Calu3 (cell line): ENCODE measurements at regions not wholly inside any gene's neighbourhood (a gene's known extent, or its start where the extent isn't known, plus 50 kb on each side); places are given as distances from the start of the nearest gene placed in this dataset.

ENCODE experiments used
- BruUV-seq: library from RNA; stranded (reverse); fragments of 400-500 nt; replicated peaks from 2 replicates; lab custom pipeline; 2021; lab: Mats Ljungman, UMichigan
- CTCF ChIA-PET: fragments of 300-600 bp; sonication (Branson Sonifier 250); formaldehyde crosslinking; loops from one replicate; lab custom pipeline; 2022; ENCODE audit warnings: antibody characterized with exemption; lab: Charles Lee
- DNase-seq: peaks from one replicate; pipeline ENCODE4 v3.0.0; 2022
- H3K27ac Mint-ChIP-seq: one replicate; pipeline ENCODE4 v1.8.0; 2022; ENCODE audit warnings: mixed read lengths; ENCODE audit not compliant: unreplicated experiment
- H3K27me3 Mint-ChIP-seq: one replicate; pipeline ENCODE4 v1.8.0; 2022; ENCODE audit warnings: mixed read lengths; ENCODE audit not compliant: unreplicated experiment
- H3K36me3 Mint-ChIP-seq: one replicate; pipeline ENCODE4 v1.8.0; 2022; ENCODE audit warnings: mild to moderate bottlenecking, moderate library complexity, mixed read lengths; ENCODE audit not compliant: insufficient read depth, unreplicated experiment
- H3K4me1 Mint-ChIP-seq: one replicate; pipeline ENCODE4 v1.8.0; 2022; ENCODE audit warnings: mild to moderate bottlenecking, low read depth, mixed read lengths; ENCODE audit not compliant: unreplicated experiment
- H3K4me3 Mint-ChIP-seq: one replicate; pipeline ENCODE4 v1.8.0; 2022; ENCODE audit warnings: mild to moderate bottlenecking, low read depth, moderate library complexity, mixed read lengths; ENCODE audit not compliant: unreplicated experiment
- H3K9me3 Mint-ChIP-seq: one replicate; pipeline ENCODE4 v1.8.0; 2022; ENCODE audit warnings: low read depth, mixed read lengths; ENCODE audit not compliant: unreplicated experiment
- intact Hi-C: fragments of 100-400 bp; cut with micrococcal nuclease; formaldehyde crosslinking; loops from one replicate; pipeline ENCODE4 v1.10.0; 2022; ENCODE audit not compliant: unreplicated experiment
- TF ChIP-seq, protein P1 (sequence below): fragments of 200-600 bp; IDR thresholded peaks from one replicate; pipeline ENCODE4 v1.8.0; 2022; ENCODE audit warnings: antibody characterized with exemption; ENCODE audit not compliant: unreplicated experiment

GRCh38 chr17:13728781-13729180, 127.1 kb upstream of the HS3ST3A1 start:
- no peak for DNase-seq
- no peak overlapping the region for H3K4me3 Mint-ChIP-seq

DNA sequence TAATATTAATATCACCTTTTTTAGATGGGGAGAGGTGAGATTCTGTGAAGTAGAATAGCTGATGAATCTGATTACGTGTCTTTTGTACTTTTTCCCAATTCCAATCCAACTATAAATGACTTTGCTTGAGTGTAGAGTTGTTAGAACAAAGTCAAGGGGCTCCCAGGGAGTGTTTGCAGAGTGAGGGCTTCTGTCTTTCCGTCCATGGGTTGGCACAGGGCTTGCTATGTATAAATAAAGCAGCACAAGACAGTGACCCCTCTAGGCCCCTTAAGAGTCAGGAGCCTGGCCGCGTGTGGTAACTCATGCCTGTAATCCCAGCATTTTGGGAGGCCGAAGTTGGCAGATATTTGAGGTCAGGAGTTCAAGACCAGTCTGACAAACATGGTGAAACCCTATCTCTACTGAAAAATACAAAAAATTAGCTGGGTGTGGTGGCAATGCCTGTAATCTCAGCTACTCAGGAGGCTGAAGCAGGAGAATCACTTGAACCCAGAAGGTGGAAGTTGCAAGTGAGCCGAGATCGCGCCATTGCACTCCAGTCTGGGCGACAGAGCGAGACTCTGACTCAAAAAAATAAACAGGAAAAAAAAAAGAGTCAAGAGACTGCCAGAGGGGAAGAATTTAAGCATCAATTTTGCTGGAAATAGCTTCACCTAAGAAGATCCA, 127.9 kb upstream of the HS3ST3A1 start:
- DNase-seq = no peak
- intact Hi-C loops = no loop called here
- Mint-ChIP-seq H3K9me3 (peaks cover 12% of the 10 kb centered on the region), H3K36me3 (no peaks in the 10 kb centered on the region), H3K4me1 (no peaks in the 10 kb centered on the region), H3K4me3 (no peak overlapping the region), H3K27me3 (no peaks in the 10 kb centered on the region), H3K27ac (no peak overlapping the region)
- CTCF ChIA-PET = no interaction called here
- TF ChIP-seq, protein P1, sequence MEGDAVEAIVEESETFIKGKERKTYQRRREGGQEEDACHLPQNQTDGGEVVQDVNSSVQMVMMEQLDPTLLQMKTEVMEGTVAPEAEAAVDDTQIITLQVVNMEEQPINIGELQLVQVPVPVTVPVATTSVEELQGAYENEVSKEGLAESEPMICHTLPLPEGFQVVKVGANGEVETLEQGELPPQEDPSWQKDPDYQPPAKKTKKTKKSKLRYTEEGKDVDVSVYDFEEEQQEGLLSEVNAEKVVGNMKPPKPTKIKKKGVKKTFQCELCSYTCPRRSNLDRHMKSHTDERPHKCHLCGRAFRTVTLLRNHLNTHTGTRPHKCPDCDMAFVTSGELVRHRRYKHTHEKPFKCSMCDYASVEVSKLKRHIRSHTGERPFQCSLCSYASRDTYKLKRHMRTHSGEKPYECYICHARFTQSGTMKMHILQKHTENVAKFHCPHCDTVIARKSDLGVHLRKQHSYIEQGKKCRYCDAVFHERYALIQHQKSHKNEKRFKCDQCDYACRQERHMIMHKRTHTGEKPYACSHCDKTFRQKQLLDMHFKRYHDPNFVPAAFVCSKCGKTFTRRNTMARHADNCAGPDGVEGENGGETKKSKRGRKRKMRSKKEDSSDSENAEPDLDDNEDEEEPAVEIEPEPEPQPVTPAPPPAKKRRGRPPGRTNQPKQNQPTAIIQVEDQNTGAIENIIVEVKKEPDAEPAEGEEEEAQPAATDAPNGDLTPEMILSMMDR = no peak
- no TSS peak for BruUV-seq

More at GRCh38 chr17:13728781-13729180, 127.1 kb upstream of the HS3ST3A1 start:
- intact Hi-C loops = no loop called here
- Mint-ChIP-seq H3K9me3 (peaks cover 12% of the 10 kb centered on the region), H3K27ac (no peak overlapping the region), H3K36me3 (no peaks in the 10 kb centered on the region), H3K27me3 (no peaks in the 10 kb centered on the region), H3K4me1 (no peaks in the 10 kb centered on the region)
- TF ChIP-seq, protein P1 = no peak
- CTCF ChIA-PET = no interaction called here
- BruUV-seq = no TSS peak

DNA sequence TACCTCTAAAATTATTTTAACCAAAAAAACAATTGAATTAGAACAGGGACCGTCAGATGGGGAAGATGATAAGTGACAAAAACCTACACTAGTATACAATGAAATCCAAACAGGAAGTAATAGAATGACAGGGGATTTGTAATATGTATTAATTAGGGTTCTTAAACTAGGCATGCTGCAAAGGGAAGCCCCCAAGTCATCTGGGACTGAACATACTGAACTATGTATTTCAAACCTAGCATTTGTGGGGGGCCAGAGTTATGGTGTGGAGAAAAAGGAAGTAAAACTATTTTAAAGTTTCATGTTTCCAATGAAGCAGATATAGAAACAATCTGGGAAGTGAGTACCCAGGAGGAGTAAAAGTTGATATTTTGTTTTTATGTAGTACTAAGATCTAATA, 133.2 kb upstream of the HS3ST3A1 start:
- H3K9me3 Mint-ChIP-seq = peaks cover 29% of the 10 kb centered on the region
- intact Hi-C loops = no loop called here
- no peaks in the 10 kb centered on the region for H3K4me1 Mint-ChIP-seq
- TF ChIP-seq, protein P1 = no peak
- H3K36me3 Mint-ChIP-seq = no peaks in the 10 kb centered on the region
- H3K27ac Mint-ChIP-seq = no peak overlapping the region
- DNase-seq = no peak
- no TSS peak for BruUV-seq
- no peaks in the 10 kb centered on the region for H3K27me3 Mint-ChIP-seq
- CTCF ChIA-PET = interaction anchor here (0.6 kb wide), 1 partner anchor 1060 kb away, joined by 3 read pairs; no protein-coding TSS in a partner anchor
- no peak overlapping the region for H3K4me3 Mint-ChIP-seq

- CTCF ChIA-PET = interaction anchor here (0.6 kb wide), 1 partner anchor 1059 kb away, joined by 3 read pairs; no protein-coding TSS in a partner anchor
- H3K27ac Mint-ChIP-seq = no peak overlapping the region
- TF ChIP-seq, protein P1 = no peak
- no peaks in the 10 kb centered on the region for H3K4me1 Mint-ChIP-seq
- H3K27me3 Mint-ChIP-seq = no peaks in the 10 kb centered on the region
- peaks cover 26% of the 10 kb centered on the region for H3K9me3 Mint-ChIP-seq
- no TSS peak for BruUV-seq
- intact Hi-C loops = no loop called here
- H3K4me3 Mint-ChIP-seq = no peak overlapping the region
- H3K36me3 Mint-ChIP-seq = no peaks in the 10 kb centered on the region
- no peak for DNase-seq
Observed at GRCh38 chr17:13735444-13735843, 133.7 kb upstream of the HS3ST3A1 start.
